Omental fat pad (tissue), 3 donors: ENCODE measurements at regions not wholly inside any gene's neighbourhood (a gene's known extent, or its start where the extent isn't known, plus 50 kb on each side); places are given as distances from the start of the nearest gene placed in this dataset.

ENCODE experiments used
- ATAC-seq: fragments of 150-250 bp; one replicate; pipeline ENCODE4 v1.9.1; 2016; ENCODE audit warnings: mild to moderate bottlenecking, moderate library complexity; ENCODE audit not compliant: low FRiP score
- DNase-seq: peaks from one replicate; pipeline ENCODE4 v3.0.0-alpha.2; 2019; ENCODE audit warnings: low spot score
- TF ChIP-seq, protein P1 (sequence below), 3 donors: fragments of 450-650 bp; IDR thresholded peaks; one replicate each; pipeline ENCODE4 v1.5.1; 2016 to 2017; ENCODE audit warnings: antibody characterized with exemption in 3 of 3, mild to moderate bottlenecking in 3 of 3, moderate library complexity in 2 of 3

DNA sequence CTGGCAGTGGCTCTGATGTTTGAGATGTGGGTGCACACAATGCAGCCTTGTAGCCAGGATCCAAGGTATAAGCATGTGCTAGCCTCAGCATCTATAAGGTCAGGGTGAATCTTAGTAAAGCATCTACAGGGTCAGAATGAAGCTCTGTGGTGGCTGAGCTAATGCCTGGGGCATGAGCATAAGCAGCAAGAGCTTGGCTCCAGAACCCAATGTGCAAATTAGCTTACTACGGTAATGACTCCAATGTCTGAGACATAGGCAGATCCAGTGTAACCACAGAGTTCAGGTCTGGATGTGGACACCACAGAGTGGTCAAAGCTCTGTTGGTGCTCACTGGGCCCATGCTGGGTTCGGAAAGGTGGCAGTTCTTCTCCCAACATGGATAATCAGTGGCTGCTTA, 304.5 kb upstream of the NECTIN3 start:
- TF ChIP-seq, protein P1, sequence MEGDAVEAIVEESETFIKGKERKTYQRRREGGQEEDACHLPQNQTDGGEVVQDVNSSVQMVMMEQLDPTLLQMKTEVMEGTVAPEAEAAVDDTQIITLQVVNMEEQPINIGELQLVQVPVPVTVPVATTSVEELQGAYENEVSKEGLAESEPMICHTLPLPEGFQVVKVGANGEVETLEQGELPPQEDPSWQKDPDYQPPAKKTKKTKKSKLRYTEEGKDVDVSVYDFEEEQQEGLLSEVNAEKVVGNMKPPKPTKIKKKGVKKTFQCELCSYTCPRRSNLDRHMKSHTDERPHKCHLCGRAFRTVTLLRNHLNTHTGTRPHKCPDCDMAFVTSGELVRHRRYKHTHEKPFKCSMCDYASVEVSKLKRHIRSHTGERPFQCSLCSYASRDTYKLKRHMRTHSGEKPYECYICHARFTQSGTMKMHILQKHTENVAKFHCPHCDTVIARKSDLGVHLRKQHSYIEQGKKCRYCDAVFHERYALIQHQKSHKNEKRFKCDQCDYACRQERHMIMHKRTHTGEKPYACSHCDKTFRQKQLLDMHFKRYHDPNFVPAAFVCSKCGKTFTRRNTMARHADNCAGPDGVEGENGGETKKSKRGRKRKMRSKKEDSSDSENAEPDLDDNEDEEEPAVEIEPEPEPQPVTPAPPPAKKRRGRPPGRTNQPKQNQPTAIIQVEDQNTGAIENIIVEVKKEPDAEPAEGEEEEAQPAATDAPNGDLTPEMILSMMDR (IDR thresholded peaks at IDR 0.05): no peak
- ATAC-seq (no peak), DNase-seq (no peak)

DNA sequence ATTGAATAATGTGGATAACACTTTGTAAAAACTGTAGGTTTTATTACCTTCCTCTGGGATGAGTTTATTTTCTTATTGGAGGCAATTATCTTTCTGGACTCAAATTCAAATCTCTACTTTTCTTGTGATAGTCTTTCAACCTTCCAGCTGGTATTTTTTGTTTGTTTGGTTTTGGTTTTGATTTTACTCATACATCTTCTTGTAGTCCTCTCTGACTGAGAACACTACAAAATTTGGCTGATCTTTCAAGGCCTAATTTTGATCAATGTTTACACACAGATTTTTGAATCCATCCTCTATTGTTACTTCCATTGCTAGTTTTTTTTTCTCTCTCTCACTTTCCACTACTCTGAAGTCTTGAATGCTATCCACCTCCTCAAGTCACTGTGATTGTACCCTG, 303.8 kb upstream of the NECTIN3 start:
- DNase-seq (no peak), ATAC-seq (no peak)
- TF ChIP-seq, protein P1 (IDR thresholded peaks at IDR 0.05): no peak

- TF ChIP-seq, protein P1 (IDR thresholded peaks at IDR 0.05): no peak
- no peak for ATAC-seq
- no peak for DNase-seq
Measured at GRCh38 chr3:110773413-110773954, 298.1 kb upstream of the NECTIN3 start.

- ATAC-seq (no peak), DNase-seq (no peak)
- TF ChIP-seq, protein P1 (IDR thresholded peaks at IDR 0.05): no peak
Measured at GRCh38 chr3:110774496-110775265, 296.9 kb upstream of the NECTIN3 start.

DNA sequence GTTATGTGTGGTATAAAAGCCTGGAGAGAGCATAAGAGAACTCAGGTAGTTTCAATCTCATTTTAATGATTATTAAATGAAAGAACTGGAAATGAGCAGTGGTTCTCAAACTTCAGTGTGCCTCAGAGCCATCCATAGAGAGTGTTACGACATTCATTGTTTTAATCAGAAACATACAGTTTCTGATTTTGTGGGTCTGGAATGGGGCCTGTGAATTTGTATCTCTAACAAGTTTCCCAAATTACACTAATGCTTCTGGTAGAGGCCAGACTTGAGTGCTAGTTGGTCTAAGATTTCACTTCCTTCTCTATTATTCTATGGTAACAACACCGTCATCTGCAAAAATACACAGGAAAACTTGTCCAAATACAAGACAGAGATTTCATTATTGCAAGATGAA, 292.0 kb upstream of the NECTIN3 start:
- ATAC-seq (no peak), DNase-seq (no peak)
- TF ChIP-seq, protein P1 (IDR thresholded peaks at IDR 0.05): no peak

DNA sequence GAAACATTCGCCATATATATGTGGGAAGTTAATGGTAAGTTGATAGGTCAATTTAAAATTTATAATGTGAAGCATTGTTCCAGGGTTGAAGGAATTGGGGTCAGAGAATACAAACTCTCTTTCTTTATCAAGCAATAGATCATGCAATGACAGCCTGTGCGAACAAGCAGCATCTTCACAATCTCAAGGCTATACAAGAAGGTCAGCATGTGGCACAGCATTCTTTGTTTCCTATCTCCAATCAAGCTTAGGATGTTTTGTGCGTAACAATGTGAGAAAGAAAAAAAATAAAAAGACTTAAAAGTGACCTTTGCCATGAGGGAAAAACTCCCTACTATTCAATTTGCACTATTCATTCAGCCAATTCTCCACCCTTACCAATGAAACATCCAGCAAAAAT, 288.1 kb upstream of the NECTIN3 start:
- TF ChIP-seq, protein P1 (IDR thresholded peaks at IDR 0.05): no peak
- no peak for DNase-seq

GRCh38 chr3:110788794-110789193, 282.8 kb upstream of the NECTIN3 start:
- ATAC-seq (no peak), DNase-seq (no peak)
- TF ChIP-seq, protein P1 (IDR thresholded peaks at IDR 0.05): no peak

More for the DNA sequence above, 288.1 kb upstream of the NECTIN3 start:
- no peak for ATAC-seq
